DOHH2 (cell line): ENCODE measurements at regions not wholly inside any gene's neighbourhood (a gene's known extent, or its start where the extent isn't known, plus 50 kb on each side); places are given as distances from the start of the nearest gene placed in this dataset.

Experiments used
- EZH2phosphoT487 ChIP-seq: fragments of 200-600 bp; sonication (generic); IDR thresholded peaks from 2 replicates; pipeline ENCODE4 v1.6.1; 2017; ENCODE audit warnings: borderline replicate concordance, mild to moderate bottlenecking, antibody characterized with exemption, low read length, moderate library complexity, mixed read lengths
- TF ChIP-seq, protein P1 (sequence below): fragments of 200-600 bp; sonication (generic); IDR thresholded peaks from one replicate; pipeline ENCODE4 v1.5.1; 2014; ENCODE audit warnings: antibody characterized with exemption, mild to moderate bottlenecking, low read depth, low read length; ENCODE audit not compliant: poor library complexity, severe bottlenecking

DNA sequence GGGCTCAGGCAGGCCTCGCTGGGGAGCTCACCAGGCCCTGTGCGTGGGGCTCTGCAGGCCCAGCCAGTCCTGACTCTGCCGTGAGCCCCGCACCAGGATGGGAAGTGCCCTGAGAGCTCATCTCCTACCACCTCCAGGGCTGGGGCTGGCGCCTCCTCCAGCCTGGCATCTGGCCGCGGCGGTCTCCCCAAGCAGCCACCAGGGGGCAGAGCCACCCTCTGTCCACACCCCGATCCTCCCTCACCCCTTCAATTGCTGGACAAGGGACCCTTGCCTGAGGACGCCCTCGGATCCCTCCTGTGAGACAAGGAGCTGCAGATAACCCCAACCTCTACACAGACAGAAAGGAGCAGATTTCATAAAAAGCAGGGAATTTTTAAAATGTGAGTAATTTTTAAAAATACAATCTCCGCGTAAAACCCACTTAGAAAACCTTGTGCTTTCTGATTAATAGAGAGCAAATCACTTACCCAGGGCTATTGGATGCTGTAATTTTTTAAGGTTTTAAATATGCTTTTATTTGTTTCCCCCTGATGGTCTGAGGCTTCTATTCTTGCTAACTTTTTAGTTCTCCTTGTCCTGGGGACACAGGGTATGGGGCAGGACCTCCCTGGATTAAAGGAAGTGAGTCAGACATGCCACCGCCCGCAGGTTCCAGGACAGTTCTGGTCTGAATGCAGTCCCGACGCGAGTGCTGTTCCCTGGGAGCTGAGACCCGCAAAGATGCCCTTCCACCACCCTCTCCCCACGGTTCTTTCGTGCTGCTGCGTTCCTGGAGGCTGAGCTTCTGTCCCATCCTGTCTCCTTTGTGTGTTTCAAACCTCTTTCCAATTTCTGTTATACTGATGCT is 52.3 kb upstream of the CHRNA7 start:
- TF ChIP-seq, protein P1, sequence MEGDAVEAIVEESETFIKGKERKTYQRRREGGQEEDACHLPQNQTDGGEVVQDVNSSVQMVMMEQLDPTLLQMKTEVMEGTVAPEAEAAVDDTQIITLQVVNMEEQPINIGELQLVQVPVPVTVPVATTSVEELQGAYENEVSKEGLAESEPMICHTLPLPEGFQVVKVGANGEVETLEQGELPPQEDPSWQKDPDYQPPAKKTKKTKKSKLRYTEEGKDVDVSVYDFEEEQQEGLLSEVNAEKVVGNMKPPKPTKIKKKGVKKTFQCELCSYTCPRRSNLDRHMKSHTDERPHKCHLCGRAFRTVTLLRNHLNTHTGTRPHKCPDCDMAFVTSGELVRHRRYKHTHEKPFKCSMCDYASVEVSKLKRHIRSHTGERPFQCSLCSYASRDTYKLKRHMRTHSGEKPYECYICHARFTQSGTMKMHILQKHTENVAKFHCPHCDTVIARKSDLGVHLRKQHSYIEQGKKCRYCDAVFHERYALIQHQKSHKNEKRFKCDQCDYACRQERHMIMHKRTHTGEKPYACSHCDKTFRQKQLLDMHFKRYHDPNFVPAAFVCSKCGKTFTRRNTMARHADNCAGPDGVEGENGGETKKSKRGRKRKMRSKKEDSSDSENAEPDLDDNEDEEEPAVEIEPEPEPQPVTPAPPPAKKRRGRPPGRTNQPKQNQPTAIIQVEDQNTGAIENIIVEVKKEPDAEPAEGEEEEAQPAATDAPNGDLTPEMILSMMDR: peak; percentile 87
- no peak for TF ChIP-seq EZH2phosphoT487
